ENCODE measurements at regions not wholly inside any gene's neighbourhood (a gene's known extent, or its start where the extent isn't known, plus 50 kb on each side); places are given as distances from the start of the nearest gene placed in this dataset.
A peak's percentile ranks its signal among the peaks of the same experiment; 100 is the strongest.

DNA sequence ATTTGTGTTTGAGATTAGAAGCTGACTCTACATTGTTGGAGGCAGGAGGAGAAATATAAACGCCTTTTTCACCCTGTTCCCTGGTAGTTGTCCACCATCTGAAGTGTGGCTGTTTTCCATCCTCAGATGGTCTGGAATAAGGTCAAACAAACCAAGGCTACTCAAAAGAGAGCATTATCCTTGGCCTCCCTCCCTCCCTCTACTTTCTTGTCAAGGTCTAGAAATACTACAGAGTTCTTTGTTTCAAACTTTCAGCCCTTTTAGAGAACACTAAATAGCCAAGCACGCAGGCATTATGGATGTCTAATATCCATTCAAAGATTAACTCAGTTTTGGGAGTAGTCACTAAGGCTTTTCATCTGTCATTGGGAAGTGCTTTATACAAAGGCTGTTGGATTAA, 215.8 kb upstream of the ITGA4 start:
- H3K4me1 ChIP-seq (ENCODE audit: low read length), result peaks cover 7% of the 10 kb centered on the region
- H3K4me3 ChIP-seq (ENCODE audit: low read length), result no peak overlapping the region
- H3K9me3 ChIP-seq (ENCODE audit: low read length), result no peaks in the 10 kb centered on the region
- no peaks in the 10 kb centered on the region for H4K20me1 ChIP-seq (ENCODE audit: insufficient read depth, low read depth, low read length)
- DNase-seq, result no peak
- H3K27ac ChIP-seq (ENCODE audit: low read length), result no peak overlapping the region
- no peaks in the 10 kb centered on the region for H3K27me3 ChIP-seq (ENCODE audit: low read length)
- H3K36me3 ChIP-seq (ENCODE audit: insufficient read depth, low read length), result no peaks in the 10 kb centered on the region
- no peak overlapping the region for H2AFZ ChIP-seq (ENCODE audit: low read length)
- H3K79me2 ChIP-seq (ENCODE audit: low read length), result no peaks in the 10 kb centered on the region
- no peak overlapping the region for H3K4me2 ChIP-seq (ENCODE audit: low read depth, low read length, poor library complexity, severe bottlenecking)
- H3K9ac ChIP-seq (ENCODE audit: low read length), result no peak overlapping the region
- H3K9me2 ChIP-seq (replicated peaks; ENCODE audit: insufficient read depth, low read length), result no peaks in the 10 kb centered on the region; the same call in 1 of the 2 replicates

DNA sequence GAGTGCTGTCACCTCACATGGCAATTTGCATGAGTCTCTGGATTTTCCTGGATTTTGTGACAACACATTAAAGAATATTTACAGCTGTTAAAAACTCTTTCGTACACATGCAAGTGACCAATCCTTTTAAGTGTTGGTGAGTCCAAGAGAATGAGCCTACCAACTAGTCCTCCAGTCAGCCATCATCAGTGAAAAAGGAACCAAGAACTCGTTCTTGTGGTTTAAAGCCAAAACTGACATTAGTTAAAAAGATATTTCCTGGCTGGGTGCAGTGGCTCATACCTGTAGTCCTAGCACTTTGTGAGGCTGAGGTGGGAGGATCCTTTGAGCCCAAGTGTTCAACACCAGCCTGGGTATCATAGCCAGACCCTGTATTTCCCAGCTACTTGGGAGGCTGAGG, 215.4 kb upstream of the ITGA4 start:
- Histone ChIP-seq H2AFZ (ENCODE audit: low read length) (no peak overlapping the region), H3K79me2 (ENCODE audit: low read length) (no peaks in the 10 kb centered on the region), H3K4me1 (ENCODE audit: low read length) (peaks cover 7% of the 10 kb centered on the region), H3K9ac (ENCODE audit: low read length) (no peak overlapping the region), H3K9me2 (replicated peaks; ENCODE audit: insufficient read depth, low read length) (no peaks in the 10 kb centered on the region; the same call in 1 of the 2 replicates), H3K4me2 (ENCODE audit: low read depth, low read length, poor library complexity, severe bottlenecking) (no peak overlapping the region), H4K20me1 (ENCODE audit: insufficient read depth, low read depth, low read length) (no peaks in the 10 kb centered on the region), H3K27me3 (ENCODE audit: low read length) (no peaks in the 10 kb centered on the region), H3K9me3 (ENCODE audit: low read length) (no peaks in the 10 kb centered on the region), H3K27ac (ENCODE audit: low read length) (no peak overlapping the region), H3K36me3 (ENCODE audit: insufficient read depth, low read length) (no peaks in the 10 kb centered on the region), H3K4me3 (ENCODE audit: low read length) (no peak overlapping the region)
- no peak for DNase-seq

DNA sequence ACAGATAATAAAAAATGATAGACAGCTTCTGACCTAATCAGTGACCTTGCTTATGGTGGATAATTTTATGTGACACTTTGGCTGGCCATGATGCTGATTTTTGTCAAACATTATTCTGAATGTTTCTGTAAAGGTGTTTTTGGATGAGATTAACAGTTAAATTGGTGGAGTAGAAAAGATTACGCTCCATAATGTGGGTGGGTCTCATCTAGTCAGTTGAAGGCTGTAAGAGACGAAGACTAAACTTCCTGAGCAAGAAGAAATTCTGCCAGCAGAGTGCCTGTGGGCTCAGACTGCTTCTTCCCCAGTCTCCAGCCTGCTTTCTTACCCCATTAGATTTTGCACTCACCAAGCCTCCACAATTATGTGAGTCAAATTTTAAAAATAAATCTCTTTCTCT, 214.9 kb upstream of the ITGA4 start:
- Histone ChIP-seq H3K4me3 (ENCODE audit: low read length) (no peak overlapping the region), H3K9ac (ENCODE audit: low read length) (no peak overlapping the region), H3K79me2 (ENCODE audit: low read length) (no peaks in the 10 kb centered on the region), H3K9me3 (ENCODE audit: low read length) (no peaks in the 10 kb centered on the region), H4K20me1 (ENCODE audit: insufficient read depth, low read depth, low read length) (no peaks in the 10 kb centered on the region), H3K27me3 (ENCODE audit: low read length) (no peaks in the 10 kb centered on the region), H3K27ac (ENCODE audit: low read length) (no peak overlapping the region), H3K36me3 (ENCODE audit: insufficient read depth, low read length) (no peaks in the 10 kb centered on the region), H3K4me1 (ENCODE audit: low read length) (peaks cover 7% of the 10 kb centered on the region), H3K4me2 (ENCODE audit: low read depth, low read length, poor library complexity, severe bottlenecking) (no peak overlapping the region), H3K9me2 (replicated peaks; ENCODE audit: insufficient read depth, low read length) (no peaks in the 10 kb centered on the region; the same call in 1 of the 2 replicates), H2AFZ (ENCODE audit: low read length) (no peak overlapping the region)
- DNase-seq, result no peak

DNA sequence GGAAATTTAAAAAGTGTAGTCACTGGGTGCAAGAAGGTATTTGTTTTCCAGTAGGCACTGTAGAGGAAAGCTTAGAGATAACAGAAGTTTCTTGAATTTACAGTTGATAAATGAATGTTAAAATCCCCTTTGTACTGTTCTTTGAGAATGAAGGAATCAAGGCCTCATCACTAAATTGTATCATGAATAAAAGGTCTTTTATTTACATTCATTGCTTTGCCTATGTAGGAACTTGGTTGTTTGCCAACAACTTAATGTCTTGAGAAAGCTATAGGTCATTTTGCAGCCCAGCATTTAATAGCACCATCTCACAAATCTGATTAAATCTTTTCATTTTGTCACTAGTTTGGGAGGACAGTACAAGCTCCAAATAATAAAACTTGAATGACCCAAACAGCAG, 213.9 kb upstream of the ITGA4 start:
- H3K4me3 ChIP-seq (ENCODE audit: low read length), result no peak overlapping the region
- H3K27ac ChIP-seq (ENCODE audit: low read length), result no peak overlapping the region
- no peaks in the 10 kb centered on the region; the same call in 1 of the 2 replicates for H3K9me2 ChIP-seq (replicated peaks; ENCODE audit: insufficient read depth, low read length)
- no peaks in the 10 kb centered on the region for H3K36me3 ChIP-seq (ENCODE audit: insufficient read depth, low read length)
- no peaks in the 10 kb centered on the region for H3K27me3 ChIP-seq (ENCODE audit: low read length)
- no peaks in the 10 kb centered on the region for H3K9me3 ChIP-seq (ENCODE audit: low read length)
- no peaks in the 10 kb centered on the region for H3K79me2 ChIP-seq (ENCODE audit: low read length)
- DNase-seq, result no peak
- H4K20me1 ChIP-seq (ENCODE audit: insufficient read depth, low read depth, low read length), result no peaks in the 10 kb centered on the region
- H3K9ac ChIP-seq (ENCODE audit: low read length), result no peak overlapping the region
- peaks cover 7% of the 10 kb centered on the region for H3K4me1 ChIP-seq (ENCODE audit: low read length)
- H3K4me2 ChIP-seq (ENCODE audit: low read depth, low read length, poor library complexity, severe bottlenecking), result no peak overlapping the region
- no peak overlapping the region for H2AFZ ChIP-seq (ENCODE audit: low read length)

DNA sequence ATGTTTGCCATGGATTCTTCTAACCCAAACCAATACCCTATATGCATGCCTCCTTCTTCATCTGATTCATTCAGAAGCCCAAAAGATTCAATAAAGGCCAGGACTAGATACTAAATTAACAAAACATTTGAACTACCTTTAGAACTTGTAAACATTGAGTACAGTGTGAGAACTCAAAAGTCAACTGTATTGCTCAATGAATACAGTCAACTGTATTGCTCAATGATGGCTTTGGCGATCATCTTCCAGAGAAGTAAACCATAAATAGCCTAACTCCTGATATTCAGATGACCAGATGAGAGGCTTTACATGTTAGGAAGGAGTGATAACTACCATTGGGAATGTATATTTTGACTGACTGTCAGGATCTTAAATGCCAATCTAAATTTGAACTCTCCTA, 206.5 kb upstream of the ITGA4 start:
- H3K4me1 ChIP-seq (ENCODE audit: low read length), result no peaks in the 10 kb centered on the region
- H3K4me2 ChIP-seq (ENCODE audit: low read depth, low read length, poor library complexity, severe bottlenecking), result no peak overlapping the region
- H3K27me3 ChIP-seq (ENCODE audit: low read length), result no peaks in the 10 kb centered on the region
- no peak for DNase-seq
- no peak overlapping the region for H2AFZ ChIP-seq (ENCODE audit: low read length)
- H3K9me2 ChIP-seq (replicated peaks; ENCODE audit: insufficient read depth, low read length), result no peaks in the 10 kb centered on the region
- H3K79me2 ChIP-seq (ENCODE audit: low read length), result no peaks in the 10 kb centered on the region
- H4K20me1 ChIP-seq (ENCODE audit: insufficient read depth, low read depth, low read length), result no peaks in the 10 kb centered on the region
- H3K4me3 ChIP-seq (ENCODE audit: low read length), result no peak overlapping the region
- no peaks in the 10 kb centered on the region for H3K9me3 ChIP-seq (ENCODE audit: low read length)
- no peaks in the 10 kb centered on the region for H3K36me3 ChIP-seq (ENCODE audit: insufficient read depth, low read length)
- no peak overlapping the region for H3K9ac ChIP-seq (ENCODE audit: low read length)
- H3K27ac ChIP-seq (ENCODE audit: low read length), result no peak overlapping the region

DNA sequence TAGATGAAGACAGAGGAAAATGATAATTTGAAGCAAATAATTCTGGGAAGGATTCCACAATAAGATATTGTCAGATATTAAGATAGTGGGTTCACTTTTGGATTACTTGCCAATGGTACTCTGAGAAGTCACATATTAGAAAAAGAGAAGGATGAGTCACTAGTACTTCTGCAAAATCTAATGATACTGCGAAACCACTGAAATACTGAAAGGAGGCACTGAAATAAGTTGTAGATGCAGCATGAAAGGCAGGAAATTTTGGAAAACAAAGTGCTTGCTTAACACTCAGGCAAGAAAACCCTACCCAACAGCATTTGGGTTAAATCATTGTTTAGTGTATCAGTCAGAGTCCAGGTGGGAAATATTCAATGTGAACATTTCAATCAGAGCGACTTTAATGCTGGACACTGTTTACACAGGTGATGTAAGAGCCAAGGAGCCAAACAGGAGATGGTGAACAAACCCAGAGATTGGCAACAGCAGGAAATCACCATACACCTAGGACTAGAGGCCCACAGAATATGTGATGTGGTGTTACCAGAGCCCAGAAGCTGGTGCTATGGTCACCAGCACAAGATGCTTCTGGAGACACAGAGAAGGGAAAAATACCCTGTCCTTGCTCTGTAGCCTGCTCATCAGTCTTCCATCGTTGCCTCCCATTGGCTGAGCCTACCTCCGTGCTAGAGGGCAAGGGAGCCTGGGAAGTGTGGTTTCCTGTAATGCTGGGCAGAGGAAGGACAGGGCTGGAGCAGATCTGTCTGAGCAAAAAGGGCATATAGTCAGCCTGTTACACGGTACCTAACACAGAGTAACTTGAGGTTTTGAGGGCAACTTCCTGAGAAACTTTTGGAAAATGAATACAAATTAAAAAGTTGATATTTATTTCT, 204.7 kb upstream of the ITGA4 start:
- H4K20me1 ChIP-seq (ENCODE audit: insufficient read depth, low read depth, low read length), result no peaks in the 10 kb centered on the region
- no peak for DNase-seq

DNA sequence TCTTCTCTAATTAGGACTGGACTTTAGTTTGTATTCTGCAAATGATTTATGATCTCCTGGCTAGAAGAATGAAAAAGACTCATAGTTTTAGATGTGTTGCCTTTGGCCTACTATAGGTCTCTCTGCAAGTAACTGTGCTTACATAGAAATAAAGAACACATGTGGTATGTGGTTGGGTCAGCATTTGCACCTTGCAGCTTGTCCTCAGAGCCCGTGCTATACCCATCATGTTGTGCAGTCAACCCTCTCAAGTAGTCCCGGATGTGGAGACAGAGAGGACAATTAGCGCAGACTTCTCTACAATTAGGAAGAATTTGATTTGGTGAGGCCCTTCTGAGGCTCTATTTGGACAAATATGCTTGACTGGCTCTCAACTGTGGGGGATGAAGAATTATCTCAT, 203.7 kb upstream of the ITGA4 start:
- no peak overlapping the region for H3K27ac ChIP-seq (ENCODE audit: low read length)
- H3K79me2 ChIP-seq (ENCODE audit: low read length), result no peaks in the 10 kb centered on the region

More for the DNA sequence above, 204.7 kb upstream of the ITGA4 start:
- no peak overlapping the region for H3K4me3 ChIP-seq (ENCODE audit: low read length)
- H3K27ac ChIP-seq (ENCODE audit: low read length), result no peak overlapping the region
- no peak overlapping the region for H3K9ac ChIP-seq (ENCODE audit: low read length)
- H3K27me3 ChIP-seq (ENCODE audit: low read length), result no peaks in the 10 kb centered on the region
- H3K9me2 ChIP-seq (replicated peaks; ENCODE audit: insufficient read depth, low read length), result no peaks in the 10 kb centered on the region; the same call in 1 of the 2 replicates
- no peaks in the 10 kb centered on the region for H3K4me1 ChIP-seq (ENCODE audit: low read length)
- no peaks in the 10 kb centered on the region for H3K9me3 ChIP-seq (ENCODE audit: low read length)
- no peaks in the 10 kb centered on the region for H3K79me2 ChIP-seq (ENCODE audit: low read length)
- no peak overlapping the region for H3K4me2 ChIP-seq (ENCODE audit: low read depth, low read length, poor library complexity, severe bottlenecking)
- H2AFZ ChIP-seq (ENCODE audit: low read length), result peak overlapping the region; percentile 68; the same call in 1 of the 2 replicates
- H3K36me3 ChIP-seq (ENCODE audit: insufficient read depth, low read length), result no peaks in the 10 kb centered on the region

DNA sequence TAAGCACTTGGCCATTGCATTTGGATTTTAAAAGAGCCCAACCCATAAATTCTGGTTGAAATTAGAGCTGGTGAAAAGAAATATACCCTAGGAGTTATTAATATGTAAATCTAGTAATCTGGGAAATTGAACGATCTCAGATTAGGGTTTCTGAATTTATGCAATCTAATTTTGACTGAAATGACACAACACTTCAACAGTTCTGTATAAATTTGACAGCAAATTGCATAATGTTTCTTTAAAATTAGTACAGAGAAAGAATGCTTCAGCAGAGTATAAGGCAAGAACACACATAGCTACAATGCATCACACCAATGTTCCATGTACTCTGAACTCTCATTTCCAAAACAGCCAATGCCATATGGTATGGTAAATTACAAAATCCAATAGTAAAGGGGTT, 201.5 kb upstream of the ITGA4 start:
- DNase-seq, result no peak
- no peaks in the 10 kb centered on the region for H3K79me2 ChIP-seq (ENCODE audit: low read length)
- no peaks in the 10 kb centered on the region for H3K4me1 ChIP-seq (ENCODE audit: low read length)

More for the DNA sequence above, 203.7 kb upstream of the ITGA4 start:
- no peaks in the 10 kb centered on the region for H3K27me3 ChIP-seq (ENCODE audit: low read length)
- H3K9me3 ChIP-seq (ENCODE audit: low read length), result no peaks in the 10 kb centered on the region
- no peak overlapping the region for H3K4me2 ChIP-seq (ENCODE audit: low read depth, low read length, poor library complexity, severe bottlenecking)
- H3K9me2 ChIP-seq (replicated peaks; ENCODE audit: insufficient read depth, low read length), result no peaks in the 10 kb centered on the region; the same call in 1 of the 2 replicates
- H3K9ac ChIP-seq (ENCODE audit: low read length), result no peak overlapping the region
- no peaks in the 10 kb centered on the region for H3K4me1 ChIP-seq (ENCODE audit: low read length)
- H4K20me1 ChIP-seq (ENCODE audit: insufficient read depth, low read depth, low read length), result no peaks in the 10 kb centered on the region
- H3K36me3 ChIP-seq (ENCODE audit: insufficient read depth, low read length), result no peaks in the 10 kb centered on the region
- DNase-seq, result no peak
- no peak overlapping the region for H3K4me3 ChIP-seq (ENCODE audit: low read length)
- H2AFZ ChIP-seq (ENCODE audit: low read length), result no peak overlapping the region

More for the DNA sequence above, 201.5 kb upstream of the ITGA4 start:
- Histone ChIP-seq H3K4me2 (ENCODE audit: low read depth, low read length, poor library complexity, severe bottlenecking) (no peak overlapping the region), H4K20me1 (ENCODE audit: insufficient read depth, low read depth, low read length) (no peaks in the 10 kb centered on the region), H3K9me3 (ENCODE audit: low read length) (no peaks in the 10 kb centered on the region), H3K27ac (ENCODE audit: low read length) (no peak overlapping the region), H3K27me3 (ENCODE audit: low read length) (no peaks in the 10 kb centered on the region), H3K36me3 (ENCODE audit: insufficient read depth, low read length) (no peaks in the 10 kb centered on the region), H3K4me3 (ENCODE audit: low read length) (no peak overlapping the region), H3K9me2 (replicated peaks; ENCODE audit: insufficient read depth, low read length) (no peaks in the 10 kb centered on the region; the same call in 1 of the 2 replicates), H2AFZ (ENCODE audit: low read length) (no peak overlapping the region), H3K9ac (ENCODE audit: low read length) (no peak overlapping the region)
